Central memory CD8-positive, alpha-beta T cell (primary cell): ENCODE measurements at regions not wholly inside any gene's neighbourhood (a gene's known extent, or its start where the extent isn't known, plus 50 kb on each side); places are given as distances from the start of the nearest gene placed in this dataset.

Source experiments
- ATAC-seq: fragments of 150-1000 bp; cut with Tn5 transposase; replicated peaks from 2 replicates; pipeline ENCODE4 v1.10.0; 2022; ENCODE audit warnings: mild to moderate bottlenecking, moderate FRiP score, moderate number of reproducible peaks; ENCODE audit not compliant: poor library complexity, severe bottlenecking; ENCODE audit errors: extremely low read depth
- DNase-seq, 2 donors: peaks; one replicate each; pipeline ENCODE4 v3.0.0; 2021; ENCODE audit warnings: low spot score in 2 of 2
- H3K27ac Mint-ChIP-seq: one replicate; pipeline ENCODE4 v1.8.0; 2022; ENCODE audit warnings: low read depth, mild to moderate bottlenecking, moderate library complexity, mixed read lengths
- H3K27me3 Mint-ChIP-seq: one replicate; pipeline ENCODE4 v1.8.0; 2022; ENCODE audit warnings: mixed read lengths
- H3K36me3 Mint-ChIP-seq: one replicate; pipeline ENCODE4 v1.8.0; 2022; ENCODE audit warnings: mild to moderate bottlenecking, moderate library complexity, mixed read lengths; ENCODE audit not compliant: insufficient read depth
- H3K4me1 Mint-ChIP-seq: one replicate; pipeline ENCODE4 v1.8.0; 2022; ENCODE audit warnings: mixed read lengths
- H3K4me3 Mint-ChIP-seq: one replicate; pipeline ENCODE4 v1.8.0; 2022; ENCODE audit warnings: mild to moderate bottlenecking, moderate library complexity, mixed read lengths
- H3K9me3 Mint-ChIP-seq: one replicate; pipeline ENCODE4 v1.8.0; 2022; ENCODE audit warnings: mixed read lengths

- peak overlapping the region; percentile 36 for H3K27ac Mint-ChIP-seq
- H3K4me1 Mint-ChIP-seq = no peaks in the 10 kb centered on the region
- H3K36me3 Mint-ChIP-seq = no peaks in the 10 kb centered on the region
- H3K27me3 Mint-ChIP-seq = peaks cover 67% of the 10 kb centered on the region
- ATAC-seq (no peak), DNase-seq (peak in 1 of 2 donors; percentile 2)
- no peak overlapping the region for H3K4me3 Mint-ChIP-seq
- no peaks in the 10 kb centered on the region for H3K9me3 Mint-ChIP-seq
These were observed 319.6 kb upstream of the RTL1 start for GRCh38 chr14:101223127-101223526.

- Mint-ChIP-seq H3K27ac (peak overlapping the region; percentile 36), H3K27me3 (peaks cover 67% of the 10 kb centered on the region), H3K9me3 (no peaks in the 10 kb centered on the region), H3K36me3 (no peaks in the 10 kb centered on the region), H3K4me3 (no peak overlapping the region), H3K4me1 (no peaks in the 10 kb centered on the region)
- no peak for ATAC-seq
- no peak for DNase-seq
These were observed 320.1 kb upstream of the RTL1 start for GRCh38 chr14:101223561-101224162.

- Mint-ChIP-seq H3K4me3 (no peak overlapping the region), H3K9me3 (no peaks in the 10 kb centered on the region), H3K4me1 (no peaks in the 10 kb centered on the region), H3K36me3 (no peaks in the 10 kb centered on the region), H3K27ac (no peak overlapping the region), H3K27me3 (peaks cover 64% of the 10 kb centered on the region)
- ATAC-seq (no peak), DNase-seq (peak in 1 of 2 donors; percentile 3)
These were observed 321.0 kb upstream of the RTL1 start for GRCh38 chr14:101224356-101225156.

- H3K4me3 Mint-ChIP-seq = no peak overlapping the region
- H3K4me1 Mint-ChIP-seq = no peaks in the 10 kb centered on the region
- no peaks in the 10 kb centered on the region for H3K36me3 Mint-ChIP-seq
- DNase-seq = peak in 1 of 2 donors; percentile 8
- no peak for ATAC-seq
- peaks cover 56% of the 10 kb centered on the region for H3K27me3 Mint-ChIP-seq
- H3K27ac Mint-ChIP-seq = no peak overlapping the region
- H3K9me3 Mint-ChIP-seq = no peaks in the 10 kb centered on the region
These were observed 321.9 kb upstream of the RTL1 start for GRCh38 chr14:101225157-101226152.

- peak in 1 of 2 donors; percentile 2 for DNase-seq
- H3K9me3 Mint-ChIP-seq = no peaks in the 10 kb centered on the region
- H3K4me3 Mint-ChIP-seq = no peak overlapping the region
- peaks cover 48% of the 10 kb centered on the region for H3K27me3 Mint-ChIP-seq
- no peaks in the 10 kb centered on the region for H3K36me3 Mint-ChIP-seq
- ATAC-seq = no peak
- no peak overlapping the region for H3K27ac Mint-ChIP-seq
- no peaks in the 10 kb centered on the region for H3K4me1 Mint-ChIP-seq
These were observed 322.7 kb upstream of the RTL1 start for GRCh38 chr14:101226265-101226602.

- Mint-ChIP-seq H3K4me3 (no peak overlapping the region), H3K27me3 (peaks cover 42% of the 10 kb centered on the region), H3K4me1 (no peaks in the 10 kb centered on the region), H3K9me3 (no peaks in the 10 kb centered on the region), H3K27ac (peak overlapping the region; percentile 56), H3K36me3 (no peaks in the 10 kb centered on the region)
- DNase-seq = peak in 1 of 2 donors; percentile 12
- no peak for ATAC-seq
These were observed 323.3 kb upstream of the RTL1 start for GRCh38 chr14:101226603-101227425.

GRCh38 chr14:101227611-101228594, 324.4 kb upstream of the RTL1 start:
- peak overlapping the region; percentile 56 for H3K27ac Mint-ChIP-seq
- H3K4me3 Mint-ChIP-seq = no peak overlapping the region
- DNase-seq (peak in 1 of 2 donors; percentile 8), ATAC-seq (no peak)
- no peaks in the 10 kb centered on the region for H3K4me1 Mint-ChIP-seq
- H3K9me3 Mint-ChIP-seq = no peaks in the 10 kb centered on the region
- H3K27me3 Mint-ChIP-seq = peaks cover 33% of the 10 kb centered on the region
- H3K36me3 Mint-ChIP-seq = no peaks in the 10 kb centered on the region

GRCh38 chr14:101228949-101229541, 325.5 kb upstream of the RTL1 start:
- DNase-seq = peak in 1 of 2 donors; percentile 3
- Mint-ChIP-seq H3K9me3 (no peaks in the 10 kb centered on the region), H3K4me1 (no peaks in the 10 kb centered on the region), H3K4me3 (no peak overlapping the region), H3K36me3 (no peaks in the 10 kb centered on the region), H3K27ac (no peak overlapping the region), H3K27me3 (peaks cover 21% of the 10 kb centered on the region)
- ATAC-seq = no peak

GRCh38 chr14:101229666-101230065, 326.1 kb upstream of the RTL1 start:
- Mint-ChIP-seq H3K4me3 (no peak overlapping the region), H3K27ac (no peak overlapping the region), H3K27me3 (peaks cover 20% of the 10 kb centered on the region), H3K9me3 (no peaks in the 10 kb centered on the region), H3K4me1 (no peaks in the 10 kb centered on the region), H3K36me3 (no peaks in the 10 kb centered on the region)
- ATAC-seq (no peak), DNase-seq (no peak)

- Mint-ChIP-seq H3K27ac (no peak overlapping the region), H3K27me3 (peaks cover 20% of the 10 kb centered on the region), H3K36me3 (no peaks in the 10 kb centered on the region), H3K9me3 (no peaks in the 10 kb centered on the region), H3K4me1 (no peaks in the 10 kb centered on the region), H3K4me3 (no peak overlapping the region)
- ATAC-seq = no peak
- DNase-seq = no peak
These were observed 326.8 kb upstream of the RTL1 start for GRCh38 chr14:101230161-101230850.
